GM12874 (cell line): ENCODE measurements at regions not wholly inside any gene's neighbourhood (a gene's known extent, or its start where the extent isn't known, plus 50 kb on each side); places are given as distances from the start of the nearest gene placed in this dataset.

Source experiments
- CTCF ChIP-seq: IDR thresholded peaks from 2 replicates; pipeline ENCODE4 v1.5.1; 2011; ENCODE audit warnings: low read depth, mild to moderate bottlenecking, control low read depth, low read length, moderate library complexity; ENCODE audit not compliant: insufficient read depth

GRCh38 chr10:65846949-65847348 lies 1078.9 kb upstream of the LRRTM3 start:
- TF ChIP-seq CTCF = no peak

- TF ChIP-seq CTCF = no peak
Observed at GRCh38 chr10:65847436-65848230, 1078.2 kb upstream of the LRRTM3 start.

GRCh38 chr10:65858841-65859240 lies 1067.0 kb upstream of the LRRTM3 start:
- TF ChIP-seq CTCF = no peak

- TF ChIP-seq CTCF = no peak
Observed at GRCh38 chr10:65861249-65861648, 1064.6 kb upstream of the LRRTM3 start.
